CD4-positive, alpha-beta T cell (primary cell): ENCODE measurements at regions not wholly inside any gene's neighbourhood (a gene's known extent, or its start where the extent isn't known, plus 50 kb on each side); places are given as distances from the start of the nearest gene placed in this dataset.

Experiments used
- ATAC-seq: fragments of 200-7000 bp; cut with Tn5 transposase; one replicate; pipeline ENCODE4 v1.10.0; 2022; ENCODE audit warnings: mild to moderate bottlenecking; ENCODE audit not compliant: poor library complexity
- CTCF ChIA-PET: fragments of 350-600 bp; sonication (Branson Sonifier 250); formaldehyde crosslinking; loops from one replicate; lab custom pipeline; 2021; ENCODE audit warnings: antibody characterized with exemption, inconsistent platforms; lab: Charles Lee
- POLR2A ChIA-PET: fragments of 350-600 bp; sonication (Branson Sonifier 250); formaldehyde crosslinking; loops from one replicate; lab custom pipeline; 2021; ENCODE audit warnings: antibody characterized with exemption, inconsistent platforms; lab: Charles Lee
- DNase-seq, 14 experiments: peaks; one replicate each; pipeline ENCODE4 v3.0.0-alpha.2; 2013 to 2020; ENCODE audit warnings: mixed read lengths in 2 of 14
- H3K27ac ChIP-seq, 2 donors: one replicate each; pipeline versions ENCODE4 v1.5.1 to v1.7.0; 2013; ENCODE audit warnings: low read length in 2 of 2, low read depth in 1 of 2, mild to moderate bottlenecking in 1 of 2
- H3K27me3 ChIP-seq, 2 experiments: 1 replicate in 1 of 2; 2 replicates in 1 of 2; pipeline versions ENCODE4 v1.6.1 to v1.7.0; 2013; ENCODE audit warnings: low read length in 2 of 2, control low read depth in 1 of 2, mild to moderate bottlenecking in 1 of 2, moderate library complexity in 1 of 2; ENCODE audit not compliant: insufficient read depth in 2 of 2, control insufficient read depth in 1 of 2
- H3K36me3 ChIP-seq: one replicate; pipeline ENCODE4 v1.6.1; 2013; ENCODE audit warnings: low read length, control low read depth; ENCODE audit not compliant: insufficient read depth
- H3K4me1 ChIP-seq: one replicate; pipeline ENCODE4 v1.6.1; 2013; ENCODE audit warnings: low read length, control low read depth; ENCODE audit not compliant: insufficient read depth
- H3K4me3 ChIP-seq: one replicate; pipeline ENCODE4 v1.5.1; 2013; ENCODE audit warnings: mild to moderate bottlenecking, low read length, moderate library complexity
- H3K9me3 ChIP-seq, 2 experiments: 1 replicate in 1 of 2; 2 replicates in 1 of 2; pipeline versions ENCODE4 v1.6.1 to v1.7.0; 2013; ENCODE audit warnings: low read length in 2 of 2, mild to moderate bottlenecking in 2 of 2, control low read depth in 1 of 2, moderate library complexity in 1 of 2; ENCODE audit not compliant: control insufficient read depth in 1 of 2, insufficient read depth in 1 of 2
- H3K27ac Mint-ChIP-seq: one replicate; pipeline ENCODE4 v1.8.0; 2020; ENCODE audit warnings: mixed read lengths
- H3K27me3 Mint-ChIP-seq: one replicate; pipeline ENCODE4 v1.8.0; 2021; ENCODE audit warnings: mixed read lengths
- H3K36me3 Mint-ChIP-seq: one replicate; pipeline ENCODE4 v1.8.0; 2021; ENCODE audit warnings: low read depth, mixed read lengths
- H3K4me1 Mint-ChIP-seq: one replicate; pipeline ENCODE4 v1.8.0; 2021; ENCODE audit warnings: low read depth, mixed read lengths
- H3K4me3 Mint-ChIP-seq: one replicate; pipeline ENCODE4 v1.8.0; 2020; ENCODE audit warnings: mild to moderate bottlenecking, mixed read lengths
- H3K9me3 Mint-ChIP-seq: one replicate; pipeline ENCODE4 v1.8.0; 2020; ENCODE audit warnings: mixed read lengths
- intact Hi-C, 2 experiments: fragments of 100-400 bp; cut with DNase I in 1 of 2; cut with micrococcal nuclease in 1 of 2; formaldehyde crosslinking; loops; one replicate each; pipeline versions ENCODE4 v1.15.1 to v1.9.0; 2023 to 2025; cut with DNase I, micrococcal nuclease
- TF ChIP-seq, protein P1 (sequence below): fragments of 200-600 bp; IDR thresholded peaks from one replicate; pipeline ENCODE4 v1.8.0; 2022; ENCODE audit warnings: antibody characterized with exemption, mild to moderate bottlenecking

DNA sequence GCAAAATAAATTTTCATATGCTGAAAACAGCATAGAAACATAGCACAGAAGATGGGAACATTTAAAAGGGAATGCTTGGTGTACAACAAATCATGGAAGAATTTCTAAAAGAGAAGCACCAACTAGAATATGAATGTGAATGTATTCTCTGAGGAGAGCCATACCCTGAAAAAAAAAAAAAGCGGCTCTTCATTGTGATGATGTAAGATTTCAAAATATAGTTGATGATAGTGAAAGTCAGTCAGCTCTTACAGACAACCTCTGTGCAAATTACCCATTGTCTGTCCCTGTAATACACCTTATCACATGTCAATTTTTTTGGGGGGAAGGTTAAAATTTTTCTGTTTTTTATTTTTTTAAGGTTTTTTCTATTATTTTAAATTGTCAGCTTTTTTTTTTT, 58.6 kb upstream of the PTCHD4 start:
- Mint-ChIP-seq H3K27ac (no peak overlapping the region), H3K36me3 (no peaks in the 10 kb centered on the region), H3K27me3 (no peaks in the 10 kb centered on the region), H3K4me1 (no peaks in the 10 kb centered on the region), H3K4me3 (no peak overlapping the region), H3K9me3 (no peaks in the 10 kb centered on the region)
- Histone ChIP-seq H3K9me3 (no peaks in the 10 kb centered on the region), H3K4me3 (no peak overlapping the region), H3K27me3 (no peaks in the 10 kb centered on the region), H3K27ac (no peak overlapping the region), H3K36me3 (no peaks in the 10 kb centered on the region), H3K4me1 (no peaks in the 10 kb centered on the region)
- ATAC-seq (no peak), DNase-seq (no peak)
- ChIA-PET CTCF (no interaction called here), POLR2A (no interaction called here)
- TF ChIP-seq, protein P1, sequence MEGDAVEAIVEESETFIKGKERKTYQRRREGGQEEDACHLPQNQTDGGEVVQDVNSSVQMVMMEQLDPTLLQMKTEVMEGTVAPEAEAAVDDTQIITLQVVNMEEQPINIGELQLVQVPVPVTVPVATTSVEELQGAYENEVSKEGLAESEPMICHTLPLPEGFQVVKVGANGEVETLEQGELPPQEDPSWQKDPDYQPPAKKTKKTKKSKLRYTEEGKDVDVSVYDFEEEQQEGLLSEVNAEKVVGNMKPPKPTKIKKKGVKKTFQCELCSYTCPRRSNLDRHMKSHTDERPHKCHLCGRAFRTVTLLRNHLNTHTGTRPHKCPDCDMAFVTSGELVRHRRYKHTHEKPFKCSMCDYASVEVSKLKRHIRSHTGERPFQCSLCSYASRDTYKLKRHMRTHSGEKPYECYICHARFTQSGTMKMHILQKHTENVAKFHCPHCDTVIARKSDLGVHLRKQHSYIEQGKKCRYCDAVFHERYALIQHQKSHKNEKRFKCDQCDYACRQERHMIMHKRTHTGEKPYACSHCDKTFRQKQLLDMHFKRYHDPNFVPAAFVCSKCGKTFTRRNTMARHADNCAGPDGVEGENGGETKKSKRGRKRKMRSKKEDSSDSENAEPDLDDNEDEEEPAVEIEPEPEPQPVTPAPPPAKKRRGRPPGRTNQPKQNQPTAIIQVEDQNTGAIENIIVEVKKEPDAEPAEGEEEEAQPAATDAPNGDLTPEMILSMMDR, result no peak
- intact Hi-C loops, result no loop called here
